ENCODE measurements at regions not wholly inside any gene's neighbourhood (a gene's known extent, or its start where the extent isn't known, plus 50 kb on each side); places are given as distances from the start of the nearest gene placed in this dataset.
"Not testable (repeated sequence)": the region's sequence is repeated elsewhere in the genome, so short reads cannot be mapped to it uniquely, and the experiment has no call there.

DNA sequence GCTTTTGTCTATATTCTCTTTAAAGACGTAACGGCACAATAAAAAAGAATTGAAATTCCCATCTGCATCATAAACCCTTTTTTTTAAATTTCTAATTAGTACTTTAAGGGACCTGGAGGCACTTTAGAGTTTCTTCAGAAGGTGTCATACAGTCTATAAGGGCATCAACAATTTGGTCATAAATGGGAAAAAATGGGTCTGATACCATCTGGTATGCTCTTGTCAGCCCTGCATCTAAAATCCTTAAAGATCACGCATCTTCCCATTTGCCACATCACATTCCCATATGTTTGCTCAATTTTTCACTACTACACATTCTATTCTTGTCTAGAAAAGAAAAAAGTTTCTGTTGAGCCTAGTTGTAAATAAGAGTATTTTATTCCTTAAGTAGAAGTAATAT, 53.8 kb downstream of the COX7C start:
- DNase-seq: no peak
- intact Hi-C loops (cut with DNase I): no loop called here

DNA sequence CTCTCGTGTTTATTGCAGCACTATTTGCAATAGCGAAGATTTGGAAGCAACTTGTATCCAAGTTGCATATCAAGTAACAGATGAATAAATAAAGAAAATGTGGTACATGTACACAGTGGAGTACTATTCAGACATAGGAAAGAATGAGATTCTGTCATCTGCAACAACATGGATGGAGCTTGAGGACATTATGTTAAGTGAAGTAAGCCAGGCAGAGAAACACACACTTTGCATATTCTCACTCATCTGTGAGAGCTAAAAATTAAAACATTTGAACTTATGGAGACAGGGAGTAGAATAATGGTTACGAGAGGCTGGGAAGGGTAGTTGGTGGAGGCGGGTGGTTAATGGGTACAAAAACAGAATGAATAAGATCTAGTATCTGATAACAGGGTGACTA, 56.3 kb downstream of the COX7C start:
- intact Hi-C loops (cut with DNase I): no loop called here
- no peak for DNase-seq

DNA sequence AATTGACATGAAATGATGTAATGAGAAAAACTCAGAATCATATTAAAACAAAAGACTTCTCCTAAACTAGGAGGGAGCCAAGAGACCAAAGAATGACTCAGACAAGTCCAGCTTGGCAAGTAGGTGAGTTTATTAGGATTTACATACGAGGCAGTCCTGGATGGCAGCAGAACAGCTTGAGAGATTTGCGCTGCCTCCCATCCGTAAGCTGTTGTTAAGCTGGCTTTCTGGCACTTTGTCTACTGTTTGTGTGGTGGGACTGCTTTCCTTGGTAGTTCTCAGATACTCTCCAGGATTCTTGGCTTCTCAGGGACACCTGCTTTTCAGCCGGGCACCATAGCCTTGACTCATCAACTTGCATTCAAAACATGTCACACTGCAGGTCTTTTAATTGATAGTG, 57.6 kb downstream of the COX7C start:
- intact Hi-C loops (cut with DNase I): no loop called here
- no peak for DNase-seq

DNA sequence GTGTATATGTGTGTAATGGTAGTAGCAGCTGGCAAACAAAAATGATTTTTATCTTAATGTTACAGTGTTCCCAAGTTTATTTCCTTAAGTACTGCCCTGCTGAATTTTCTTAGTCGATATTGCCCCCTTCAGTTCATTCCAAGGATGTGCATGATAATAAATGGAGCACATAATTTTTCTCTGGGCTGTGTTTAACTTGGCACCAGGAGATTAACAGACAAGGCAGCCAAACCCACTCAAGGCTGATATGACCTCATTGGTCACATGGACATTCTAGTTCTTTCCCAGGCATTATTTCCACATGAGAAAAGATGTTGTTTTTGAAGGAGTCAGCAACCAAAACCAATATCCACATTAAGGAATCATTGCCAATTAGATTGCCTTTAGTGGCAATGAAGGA, 61.8 kb downstream of the COX7C start:
- no peak for DNase-seq
- intact Hi-C loops (cut with DNase I): no loop called here

DNA sequence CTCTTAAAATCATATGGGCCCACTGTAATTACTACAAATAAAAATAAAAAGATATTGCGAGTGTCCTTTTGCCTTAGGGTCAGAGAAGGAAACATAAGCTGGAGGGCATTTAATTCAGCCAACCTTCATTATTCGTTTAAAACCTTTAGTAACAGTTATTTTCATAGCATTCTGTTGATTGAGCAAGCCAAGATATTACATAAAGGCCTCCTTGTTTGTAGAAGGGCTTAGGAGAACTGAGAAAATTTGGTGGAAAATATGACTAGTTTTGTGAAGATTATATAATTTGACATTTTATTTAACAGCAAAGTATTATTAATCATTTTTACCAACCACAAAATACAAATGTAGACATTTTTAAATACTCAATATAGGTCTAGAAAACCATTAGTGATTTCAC, 62.2 kb downstream of the COX7C start:
- intact Hi-C loops (cut with DNase I): no loop called here
- no peak for DNase-seq

DNA sequence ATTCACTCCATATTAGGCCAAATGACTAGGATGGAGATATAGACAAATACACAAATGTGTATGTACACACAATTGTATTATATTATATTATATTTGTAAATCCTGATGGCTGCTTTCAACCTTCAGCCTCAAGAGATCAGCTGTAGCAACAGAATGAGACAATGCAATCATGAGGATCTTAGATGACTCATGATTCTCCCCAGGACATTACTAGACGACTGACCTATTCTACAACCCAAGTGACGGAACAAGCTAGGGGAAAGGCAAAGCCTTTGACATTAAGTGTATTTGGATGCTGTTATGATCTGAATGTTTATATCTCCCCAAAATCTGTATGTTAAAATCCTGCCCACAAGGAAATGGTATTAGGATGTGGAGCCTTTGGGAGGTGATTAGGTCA, 66.5 kb downstream of the COX7C start:
- no peak for DNase-seq
- intact Hi-C loops (cut with DNase I): no loop called here

DNA sequence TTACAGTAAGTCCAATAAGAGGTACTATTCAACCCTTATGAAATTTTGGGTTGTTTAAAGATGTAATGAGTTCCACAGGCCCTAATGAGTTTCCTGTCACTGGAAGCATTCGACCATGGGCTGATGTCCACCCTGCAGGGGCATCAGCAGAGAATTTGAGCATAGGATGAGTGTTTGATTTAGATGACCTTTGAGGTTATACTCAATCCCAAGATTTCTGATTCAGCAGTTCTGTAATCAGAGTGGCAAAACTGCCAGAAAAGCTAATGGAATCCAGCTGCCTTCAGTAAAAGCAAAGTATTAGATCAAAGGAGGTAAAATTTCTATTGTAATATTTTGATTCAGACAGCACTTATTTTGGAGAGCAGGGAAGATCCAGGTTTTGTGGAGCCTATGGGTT, 68.3 kb downstream of the COX7C start:
- intact Hi-C loops (cut with DNase I): no loop called here

DNA sequence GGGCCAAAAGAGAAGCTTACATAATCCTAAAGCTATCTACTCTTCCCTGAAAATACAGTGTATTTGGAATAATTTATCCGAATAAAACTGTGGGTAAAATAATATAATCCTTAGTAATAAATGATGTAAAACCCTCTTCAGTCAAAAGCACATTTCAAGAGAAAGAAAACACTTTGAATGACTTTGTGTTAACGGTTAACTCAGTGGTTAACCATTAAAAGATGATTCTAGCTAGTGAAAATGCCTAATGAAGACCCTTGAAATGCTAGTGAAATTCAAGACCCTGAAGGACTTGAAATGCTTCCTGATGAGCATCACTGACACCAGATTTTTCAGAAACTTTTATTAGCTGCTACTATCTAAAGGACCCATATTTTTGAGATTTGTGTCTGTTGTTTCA, 70.7 kb downstream of the COX7C start:
- intact Hi-C loops (cut with DNase I): no loop called here
- no peak for DNase-seq

More for the DNA sequence above, 68.3 kb downstream of the COX7C start:
- DNase-seq: no peak

DNA sequence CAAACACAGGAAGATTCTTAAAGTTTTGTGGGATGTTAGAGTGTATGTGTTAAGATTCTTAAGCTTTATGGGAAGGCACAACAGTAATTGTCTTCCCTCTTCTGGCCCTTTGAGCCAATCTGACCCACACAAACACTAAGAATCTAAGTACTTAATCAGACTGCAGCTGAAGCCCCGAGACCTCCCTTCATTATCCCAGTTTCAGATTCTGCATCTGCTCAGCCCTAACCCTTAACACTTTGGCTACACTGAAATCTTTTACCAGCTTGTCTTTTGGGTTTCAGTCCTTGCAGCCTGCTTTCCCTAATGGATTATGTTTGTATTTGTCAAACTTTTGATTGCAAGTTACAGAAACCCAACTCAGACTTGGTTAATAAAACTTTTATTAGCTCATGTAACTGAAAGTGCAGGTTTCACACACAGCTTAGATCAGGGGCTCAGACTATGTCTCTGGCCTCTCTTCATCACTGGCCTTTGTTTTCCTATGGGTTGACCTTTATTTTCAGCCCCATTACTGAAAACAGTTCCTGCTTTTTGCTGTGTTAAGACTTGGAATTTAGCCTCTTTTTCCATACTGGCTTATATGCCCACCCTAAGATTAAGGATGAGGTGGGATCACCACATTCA, 71.5 kb downstream of the COX7C start:
- intact Hi-C loops (cut with DNase I): no loop called here
- no peak for DNase-seq

DNA sequence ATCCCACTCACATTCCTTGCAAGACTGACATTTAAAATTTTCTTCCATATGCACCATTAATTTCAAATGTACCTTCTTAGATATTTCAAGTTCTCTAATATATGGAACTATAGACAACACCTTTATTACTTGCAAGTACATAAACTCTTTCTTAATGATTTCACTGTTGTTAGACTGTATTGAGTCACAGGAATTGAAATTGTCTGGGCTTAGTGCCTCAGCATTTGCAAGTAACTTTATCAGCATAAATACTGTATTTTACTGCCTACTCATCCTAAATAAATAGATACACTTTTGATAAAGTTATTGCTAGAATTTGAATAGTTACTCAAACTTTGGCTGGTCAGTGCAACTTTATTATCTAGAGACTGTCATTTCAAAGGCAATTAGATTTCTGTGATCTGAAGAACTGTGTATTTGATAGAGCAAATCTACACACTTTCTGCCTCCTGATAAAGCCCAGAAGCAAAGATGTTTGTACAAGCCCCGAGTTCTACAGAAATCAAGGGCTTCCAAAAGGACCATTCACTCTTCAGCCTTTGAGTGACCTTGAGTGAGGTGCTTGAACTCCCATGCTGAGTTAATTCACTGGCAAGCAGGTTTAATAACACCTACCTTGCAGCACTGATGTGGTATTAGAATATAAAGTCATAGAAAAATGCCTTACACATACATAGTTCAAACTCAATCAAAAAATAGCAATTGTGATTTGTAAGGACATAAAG, 91.6 kb downstream of the COX7C start:
- DNase-seq: no peak
- intact Hi-C loops (cut with DNase I): no loop called here

DNA sequence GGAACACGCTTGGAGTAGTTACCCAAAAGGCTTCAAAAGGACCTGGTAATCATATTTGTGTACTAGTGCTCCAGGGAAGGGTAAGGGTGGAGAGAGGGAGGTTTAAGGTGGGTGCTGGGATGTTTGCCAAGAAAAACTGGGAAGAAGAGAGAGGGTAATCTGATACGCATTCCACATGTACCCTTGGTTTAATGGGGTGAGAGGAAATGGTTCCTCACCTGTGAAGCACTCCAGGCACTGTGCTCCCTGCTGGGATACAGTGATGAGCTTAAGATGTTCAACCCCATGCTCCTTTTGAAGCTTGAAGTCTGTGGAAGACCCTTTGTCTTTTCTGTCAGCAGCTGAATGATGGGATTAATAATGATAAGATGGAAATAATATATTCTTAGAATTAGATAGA, 98.4 kb downstream of the COX7C start:
- intact Hi-C loops (cut with DNase I): no loop called here
- DNase-seq: no peak

DNA sequence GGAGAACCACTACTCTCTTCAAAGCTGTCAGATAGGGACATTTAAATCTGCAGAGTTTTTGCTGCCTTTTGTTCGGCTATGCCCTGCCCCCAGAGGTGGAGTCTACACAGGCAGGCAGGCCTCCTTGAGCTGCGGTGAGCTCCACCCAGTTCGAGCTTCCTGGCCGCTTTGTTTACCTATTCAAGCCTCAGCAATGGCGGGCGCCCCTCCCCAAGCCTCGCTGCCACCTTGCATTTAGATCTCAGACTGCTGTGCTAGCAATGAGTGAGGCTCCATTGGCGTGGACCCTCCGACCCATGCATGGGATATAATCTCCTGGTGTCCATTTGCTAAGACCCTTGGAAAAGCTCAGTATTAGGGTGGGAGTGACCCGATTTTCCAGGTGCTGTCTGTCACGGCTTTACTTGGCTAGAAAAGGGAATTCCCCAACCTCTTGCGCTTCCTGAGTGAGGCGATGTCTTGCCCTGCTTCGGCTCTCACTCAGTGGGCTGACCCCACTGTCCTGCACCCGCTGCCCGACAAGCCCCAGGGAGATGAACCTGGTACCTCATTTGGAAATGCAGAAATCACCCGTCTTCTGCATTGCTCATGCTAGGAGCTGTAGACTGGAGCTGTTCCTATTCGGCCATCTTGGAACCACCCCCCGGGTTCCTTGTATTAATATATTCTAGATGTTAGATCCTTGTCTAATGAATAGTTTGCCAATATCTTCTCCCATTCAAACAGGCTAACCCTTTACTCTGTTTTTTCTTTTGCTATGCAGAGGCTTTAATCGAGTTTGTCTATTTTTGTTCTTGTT, 113.8 kb downstream of the COX7C start:
- peak in 1 of 10 donors; percentile 39 for DNase-seq
- intact Hi-C loops (cut with DNase I): not testable (repeated sequence)

DNA sequence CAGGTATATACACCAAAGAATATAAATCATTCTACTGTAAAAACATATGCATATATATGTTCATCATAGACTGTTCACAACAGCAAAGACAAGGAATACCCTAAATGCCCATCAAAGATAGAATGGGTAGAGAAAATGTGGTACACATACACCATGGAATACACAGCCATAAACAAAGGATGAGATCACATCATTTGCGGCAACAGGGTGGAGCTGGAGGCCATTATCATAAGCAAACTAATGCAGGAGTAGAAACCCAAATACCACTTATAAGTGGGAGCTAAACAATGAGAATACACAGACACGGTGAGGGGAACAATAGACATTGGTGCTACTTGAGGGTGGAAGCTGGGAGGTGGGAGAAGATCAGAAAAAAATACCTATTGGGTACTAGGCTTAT, 117.6 kb downstream of the COX7C start:
- no peak for DNase-seq
- intact Hi-C loops (cut with DNase I): no loop called here

DNA sequence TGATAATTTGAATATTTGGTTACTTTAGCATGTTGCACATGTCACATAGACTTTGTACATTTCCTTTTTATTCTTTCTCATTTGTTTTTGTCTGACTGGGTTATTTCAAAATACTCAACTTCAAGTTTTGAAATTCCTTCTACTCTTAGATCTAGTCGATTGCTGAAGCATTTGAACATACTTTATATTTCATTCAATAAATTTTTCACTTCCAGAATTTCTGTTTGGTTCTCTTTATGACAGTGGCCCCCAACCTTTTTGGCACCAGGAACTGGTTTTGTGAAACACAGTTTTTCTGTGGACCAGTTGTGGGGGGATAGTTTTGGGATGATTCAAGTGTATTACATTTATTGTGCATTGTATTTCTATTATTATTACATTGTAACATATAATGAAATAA, 119.8 kb downstream of the COX7C start:
- no peak for DNase-seq
- intact Hi-C loops (cut with DNase I): no loop called here

DNA sequence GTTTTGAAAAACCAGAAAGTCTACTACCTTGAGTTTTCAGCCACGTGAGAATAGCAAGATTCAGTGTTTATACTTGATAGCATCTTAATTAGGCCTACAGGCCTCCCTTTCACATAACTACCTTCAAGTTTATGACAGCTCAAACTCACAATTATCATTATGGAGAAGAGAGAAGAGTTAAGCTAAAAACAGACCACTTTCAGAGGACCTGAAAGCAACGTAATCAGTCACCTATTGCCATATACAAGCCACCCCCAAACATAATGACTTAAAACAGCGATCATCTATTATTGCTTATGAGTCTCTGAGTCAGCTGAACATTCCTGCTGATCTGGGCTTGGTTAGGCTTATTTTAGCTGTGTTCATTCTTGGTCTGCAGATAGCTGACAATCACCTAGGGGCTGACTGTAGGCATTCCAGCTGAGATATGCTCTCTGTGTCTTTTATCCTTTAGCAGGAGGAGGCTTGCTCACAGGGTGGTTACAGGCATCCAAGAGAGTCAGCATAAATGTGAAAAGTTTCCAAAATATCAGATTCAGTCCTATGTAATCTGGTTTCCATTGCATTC, 130.9 kb downstream of the COX7C start:
- no peak for DNase-seq
- intact Hi-C loops (cut with DNase I): no loop called here

DNA sequence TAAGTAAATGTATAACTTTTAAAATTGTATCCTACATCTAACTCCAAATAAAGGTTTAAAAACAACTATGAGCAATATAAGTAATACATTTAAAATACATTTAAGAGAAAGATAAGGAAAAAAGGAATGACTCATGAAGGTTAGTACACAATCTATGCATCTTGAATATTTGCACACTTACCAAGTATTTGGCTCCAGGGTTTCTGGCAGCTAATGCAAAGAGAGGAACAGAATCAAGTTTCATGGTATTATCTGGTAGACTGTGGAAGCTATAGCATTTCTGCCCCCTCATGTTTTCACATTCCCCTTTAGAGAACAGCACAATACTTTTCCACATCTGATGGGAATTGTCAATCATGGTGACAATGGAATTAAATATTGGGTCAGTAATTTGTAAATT, 132.1 kb downstream of the COX7C start:
- DNase-seq: no peak
- intact Hi-C loops (cut with DNase I): no loop called here

DNA sequence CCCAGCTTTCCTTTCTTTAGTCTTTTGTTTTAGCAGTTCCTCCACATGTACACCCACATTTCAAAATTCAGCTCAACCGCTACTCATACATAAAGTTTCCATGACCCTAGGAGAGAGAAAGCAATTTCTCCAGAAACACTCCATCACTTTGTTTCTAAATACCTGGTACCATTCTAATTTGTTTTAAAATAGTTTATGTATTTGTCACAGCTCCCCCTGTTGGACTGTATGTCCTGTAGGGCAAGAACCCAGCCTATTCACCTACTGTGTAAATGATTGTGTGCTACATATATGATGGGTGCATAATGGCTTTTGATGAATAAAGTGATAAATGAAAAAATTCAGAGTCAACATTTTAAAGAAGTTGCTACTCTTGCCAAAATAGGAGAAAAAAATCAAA, 139.1 kb downstream of the COX7C start:
- intact Hi-C loops (cut with DNase I): no loop called here
- no peak for DNase-seq

DNA sequence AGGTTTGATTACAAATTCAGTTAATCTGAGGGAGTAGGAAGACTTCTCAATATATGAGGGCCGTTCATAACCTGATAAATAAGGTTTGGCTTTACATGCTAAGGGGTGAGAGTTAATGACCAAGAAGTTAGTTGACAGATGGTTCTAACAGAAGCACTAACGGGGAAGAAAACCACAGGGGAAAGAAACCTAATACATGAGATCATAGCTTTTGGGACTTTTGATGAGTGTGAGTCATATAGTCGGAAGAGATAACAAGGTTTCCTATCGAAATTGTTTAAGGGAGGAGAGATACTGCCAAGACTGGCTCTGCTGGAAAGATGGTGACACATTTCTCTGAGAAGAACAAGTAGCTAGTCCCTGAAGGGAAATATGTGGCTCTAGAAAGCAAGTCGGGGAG, 140.1 kb downstream of the COX7C start:
- intact Hi-C loops (cut with DNase I): no loop called here
- no peak for DNase-seq

DNA sequence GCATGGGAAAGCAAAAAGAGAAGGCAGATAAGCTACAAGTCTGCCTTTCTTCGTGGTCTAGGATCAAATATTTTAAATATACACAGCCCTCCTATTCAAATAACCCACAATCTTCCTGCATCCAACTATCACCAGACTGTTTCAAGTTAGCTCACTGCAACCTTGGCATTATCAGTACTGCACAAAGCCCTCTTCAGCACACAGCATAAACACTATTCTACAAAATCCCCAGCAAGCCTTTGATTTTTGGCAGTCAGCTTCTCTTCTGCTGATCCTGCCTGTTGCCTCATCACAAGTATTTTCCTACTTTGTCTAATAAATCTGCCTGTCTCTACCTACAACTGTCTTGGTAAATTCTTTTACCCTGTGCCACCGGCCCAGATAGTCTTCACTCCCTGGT, 142.9 kb downstream of the COX7C start:
- intact Hi-C loops (cut with DNase I): no loop called here

DNA sequence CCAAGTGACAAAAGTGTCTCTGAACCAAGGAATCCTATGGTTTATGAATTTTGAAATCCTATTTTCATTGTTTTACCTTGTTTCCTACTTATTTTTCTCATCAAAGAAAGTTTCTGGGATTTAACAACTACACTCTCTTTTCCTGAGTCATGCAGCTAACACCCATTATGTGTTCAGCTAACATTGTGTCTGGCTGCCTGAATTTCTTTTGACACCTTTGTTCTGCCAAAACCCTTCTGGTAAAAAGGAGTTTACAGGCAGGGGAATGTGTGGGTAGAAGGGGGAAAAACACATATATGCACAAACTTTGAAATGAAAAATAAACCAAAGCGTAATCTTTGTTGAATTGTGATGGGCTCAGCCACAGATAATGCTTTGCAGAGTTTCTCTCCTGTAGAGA, 146.2 kb downstream of the COX7C start:
- DNase-seq: no peak

More for the DNA sequence above, 142.9 kb downstream of the COX7C start:
- DNase-seq: no peak

DNA sequence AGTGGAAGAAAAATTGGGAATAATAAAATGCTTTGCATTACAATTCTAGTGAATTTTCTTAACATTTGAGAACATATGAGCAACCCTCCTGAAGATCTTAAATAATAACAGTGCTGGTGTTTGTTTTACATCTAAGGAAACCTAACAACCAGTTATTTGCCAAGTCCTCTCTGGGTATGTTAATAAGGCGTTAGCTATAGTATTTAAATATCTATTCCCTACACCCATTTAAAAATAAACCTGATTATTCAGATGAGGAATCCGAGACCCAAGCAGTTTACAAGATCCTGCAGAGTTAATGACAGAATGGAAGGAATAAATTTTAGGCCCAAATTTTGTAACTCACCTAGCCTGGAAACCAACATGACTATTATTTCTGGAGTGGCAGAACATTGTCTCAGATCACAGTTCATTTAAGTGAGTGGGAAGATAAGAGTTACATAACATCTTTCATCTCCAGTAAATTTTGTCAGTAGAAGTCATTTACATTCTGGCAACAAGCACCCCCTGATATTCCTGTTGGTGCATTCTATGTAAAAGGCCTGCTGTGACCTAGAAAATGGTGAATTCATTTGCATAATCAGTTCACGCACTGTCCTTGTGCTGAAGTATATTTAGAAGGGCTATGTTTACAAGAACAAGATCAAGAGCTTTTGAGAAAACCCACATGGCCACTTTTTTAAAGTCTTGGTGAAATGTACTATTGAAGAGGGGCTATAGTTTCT, 148.2 kb downstream of the COX7C start:
- intact Hi-C loops (cut with DNase I): no loop called here
- DNase-seq: no peak

More for the DNA sequence above, 146.2 kb downstream of the COX7C start:
- intact Hi-C loops (cut with DNase I): no loop called here

Data from posterior cingulate gyrus (tissue), 11 donors.